Ishikawa (cell line): ENCODE measurements at regions not wholly inside any gene's neighbourhood (a gene's known extent, or its start where the extent isn't known, plus 50 kb on each side); places are given as distances from the start of the nearest gene placed in this dataset.

Experiments
- CEBPB ChIP-seq: IDR thresholded peaks from 2 replicates; pipeline ENCODE4 v1.6.1; 2012
- CREB1 ChIP-seq: IDR thresholded peaks from 2 replicates; pipeline ENCODE4 v1.6.1; 2012; ENCODE audit warnings: low read depth
- EGR1 ChIP-seq: IDR thresholded peaks from 2 replicates; pipeline ENCODE4 v1.6.1; 2012
- EP300 ChIP-seq: IDR thresholded peaks from 2 replicates; pipeline ENCODE4 v1.6.1; 2012; ENCODE audit warnings: borderline replicate concordance
- FOXM1 ChIP-seq: IDR thresholded peaks from 2 replicates; pipeline ENCODE4 v1.6.1; 2012; ENCODE audit warnings: low read depth, borderline replicate concordance
- NFIC ChIP-seq: IDR thresholded peaks from 2 replicates; pipeline ENCODE4 v1.6.1; 2012
- TCF12 ChIP-seq: IDR thresholded peaks from 2 replicates; pipeline ENCODE4 v1.6.1; 2012; ENCODE audit warnings: low read depth
- TEAD4 ChIP-seq: IDR thresholded peaks from 2 replicates; pipeline ENCODE4 v1.6.1; 2012
- YY1 ChIP-seq: IDR thresholded peaks from 2 replicates; pipeline ENCODE4 v1.6.1; 2012; ENCODE audit warnings: low read depth
- ZBTB7A ChIP-seq: IDR thresholded peaks from 2 replicates; pipeline ENCODE4 v1.6.1; 2012; ENCODE audit warnings: low read depth
- TF ChIP-seq, protein P1 (sequence below): IDR thresholded peaks from 2 replicates; pipeline ENCODE4 v1.6.1; 2012; ENCODE audit warnings: low read depth, mild to moderate bottlenecking
- TF ChIP-seq, protein P2 (sequence below): IDR thresholded peaks from 2 replicates; pipeline ENCODE4 v1.6.1; 2012
- TF ChIP-seq, protein P3 (sequence below): IDR thresholded peaks from 2 replicates; pipeline ENCODE4 v1.6.1; 2012

DNA sequence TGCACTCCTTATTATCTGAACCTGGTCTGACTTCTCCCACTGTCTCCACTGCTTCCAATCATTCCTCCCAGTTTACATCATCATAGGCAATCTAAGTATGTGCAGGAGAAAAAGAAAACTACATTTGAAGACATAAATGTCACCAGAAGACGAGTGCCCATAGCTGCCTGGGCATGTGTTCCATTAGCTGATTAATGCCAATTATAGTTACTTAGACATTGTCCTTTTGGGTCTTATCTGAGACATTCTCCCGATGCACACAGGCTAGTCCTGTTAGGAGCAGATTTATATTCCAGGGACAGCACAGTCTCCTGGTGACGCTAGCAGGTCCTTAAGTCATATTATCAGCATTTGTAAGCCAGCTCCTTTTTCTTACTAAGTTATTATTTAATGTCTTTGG lies 52.6 kb upstream of the PTGFRN start:
- TF ChIP-seq, protein P1, sequence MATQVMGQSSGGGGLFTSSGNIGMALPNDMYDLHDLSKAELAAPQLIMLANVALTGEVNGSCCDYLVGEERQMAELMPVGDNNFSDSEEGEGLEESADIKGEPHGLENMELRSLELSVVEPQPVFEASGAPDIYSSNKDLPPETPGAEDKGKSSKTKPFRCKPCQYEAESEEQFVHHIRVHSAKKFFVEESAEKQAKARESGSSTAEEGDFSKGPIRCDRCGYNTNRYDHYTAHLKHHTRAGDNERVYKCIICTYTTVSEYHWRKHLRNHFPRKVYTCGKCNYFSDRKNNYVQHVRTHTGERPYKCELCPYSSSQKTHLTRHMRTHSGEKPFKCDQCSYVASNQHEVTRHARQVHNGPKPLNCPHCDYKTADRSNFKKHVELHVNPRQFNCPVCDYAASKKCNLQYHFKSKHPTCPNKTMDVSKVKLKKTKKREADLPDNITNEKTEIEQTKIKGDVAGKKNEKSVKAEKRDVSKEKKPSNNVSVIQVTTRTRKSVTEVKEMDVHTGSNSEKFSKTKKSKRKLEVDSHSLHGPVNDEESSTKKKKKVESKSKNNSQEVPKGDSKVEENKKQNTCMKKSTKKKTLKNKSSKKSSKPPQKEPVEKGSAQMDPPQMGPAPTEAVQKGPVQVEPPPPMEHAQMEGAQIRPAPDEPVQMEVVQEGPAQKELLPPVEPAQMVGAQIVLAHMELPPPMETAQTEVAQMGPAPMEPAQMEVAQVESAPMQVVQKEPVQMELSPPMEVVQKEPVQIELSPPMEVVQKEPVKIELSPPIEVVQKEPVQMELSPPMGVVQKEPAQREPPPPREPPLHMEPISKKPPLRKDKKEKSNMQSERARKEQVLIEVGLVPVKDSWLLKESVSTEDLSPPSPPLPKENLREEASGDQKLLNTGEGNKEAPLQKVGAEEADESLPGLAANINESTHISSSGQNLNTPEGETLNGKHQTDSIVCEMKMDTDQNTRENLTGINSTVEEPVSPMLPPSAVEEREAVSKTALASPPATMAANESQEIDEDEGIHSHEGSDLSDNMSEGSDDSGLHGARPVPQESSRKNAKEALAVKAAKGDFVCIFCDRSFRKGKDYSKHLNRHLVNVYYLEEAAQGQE, result no peak
- TF ChIP-seq ZBTB7A (no peak), EGR1 (no peak), CREB1 (no peak), TEAD4 (no peak), EP300 (no peak), TCF12 (no peak), NFIC (no peak), CEBPB (no peak), YY1 (no peak), FOXM1 (no peak)
- TF ChIP-seq, protein P2, sequence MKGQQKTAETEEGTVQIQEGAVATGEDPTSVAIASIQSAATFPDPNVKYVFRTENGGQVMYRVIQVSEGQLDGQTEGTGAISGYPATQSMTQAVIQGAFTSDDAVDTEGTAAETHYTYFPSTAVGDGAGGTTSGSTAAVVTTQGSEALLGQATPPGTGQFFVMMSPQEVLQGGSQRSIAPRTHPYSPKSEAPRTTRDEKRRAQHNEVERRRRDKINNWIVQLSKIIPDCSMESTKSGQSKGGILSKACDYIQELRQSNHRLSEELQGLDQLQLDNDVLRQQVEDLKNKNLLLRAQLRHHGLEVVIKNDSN, result no peak
- TF ChIP-seq, protein P3, sequence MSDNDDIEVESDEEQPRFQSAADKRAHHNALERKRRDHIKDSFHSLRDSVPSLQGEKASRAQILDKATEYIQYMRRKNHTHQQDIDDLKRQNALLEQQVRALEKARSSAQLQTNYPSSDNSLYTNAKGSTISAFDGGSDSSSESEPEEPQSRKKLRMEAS, result no peak
